HCT116 (cell line): ENCODE measurements at regions not wholly inside any gene's neighbourhood (a gene's known extent, or its start where the extent isn't known, plus 50 kb on each side); places are given as distances from the start of the nearest gene placed in this dataset.

Source experiments
- ATAC-seq: fragments of 200-7000 bp; cut with Tn5 transposase; 2 replicates; pipeline ENCODE4 v1.9.1; 2020; ENCODE audit warnings: mild to moderate bottlenecking, moderate library complexity
- BruUV-seq: library from RNA; stranded (reverse); fragments of 400-500 nt; replicated peaks from 2 replicates; lab custom pipeline; 2021; lab: Mats Ljungman, UMichigan
- CTCF ChIA-PET: fragments of 300-600 bp; sonication (Branson Sonifier 250); formaldehyde crosslinking; loops from one replicate; lab custom pipeline; 2021; ENCODE audit warnings: antibody characterized with exemption; lab: Charles Lee
- POLR2A ChIA-PET: fragments of 300-600, 350-600 bp; sonication (Branson Sonifier 250); formaldehyde crosslinking; loops from one replicate; lab custom pipeline; 2021; ENCODE audit warnings: antibody characterized with exemption; lab: Charles Lee
- RAD21 ChIA-PET, 2 experiments: fragments of 300-600 bp; sonication (Branson Sonifier 250); formaldehyde crosslinking; loops; one replicate each; lab custom pipeline; 2023; ENCODE audit warnings: low total read pairs in 2 of 2; ENCODE audit not compliant: uncharacterized antibody in 2 of 2, unreplicated experiment in 2 of 2, low non-redundant PET in 1 of 2; lab: Charles Lee
- DNase-seq: peaks from one replicate; pipeline ENCODE4 v3.0.0-alpha.2; 2010; ENCODE audit warnings: low read depth, low spot score
- H2AFZ ChIP-seq: fragments of 200-600 bp; shearing (Covaris generic), sonication (generic); 2 replicates; pipeline ENCODE4 v1.6.1; 2017; ENCODE audit warnings: low read depth, mixed run types, mixed read lengths, antibody characterized with exemption, low read length; ENCODE audit not compliant: poor library complexity, severe bottlenecking
- H3K27ac ChIP-seq: 2 replicates; pipeline ENCODE4 v1.5.1; 2012; ENCODE audit warnings: low read depth, low read length
- H3K27me3 ChIP-seq: fragments of 200-600 bp; sonication (generic); 2 replicates; pipeline ENCODE4 v1.6.1; 2016; ENCODE audit warnings: mixed run types, low read length, mixed read lengths; ENCODE audit not compliant: insufficient read depth
- H3K36me3 ChIP-seq, 2 experiments: fragments of 200-500 bp in 1 of 2; fragments of 200-600 bp in 1 of 2; sonication (Bioruptor generic) in 1 of 2; sonication (generic) in 1 of 2; 2 replicates each; pipeline versions ENCODE4 v1.5.1 to v1.6.1; 2014 to 2016; ENCODE audit warnings: low read length in 2 of 2, inconsistent platforms in 1 of 2, mixed read lengths in 1 of 2, mixed run types in 1 of 2; ENCODE audit not compliant: insufficient read depth in 2 of 2, control insufficient read depth in 1 of 2
- H3K4me1 ChIP-seq, 2 experiments: fragments of 200-600 bp in 1 of 2; sonication (generic) in 1 of 2; 2 replicates each; pipeline versions ENCODE4 v1.5.1 to v1.6.1; 2012 to 2017; ENCODE audit warnings: low read length in 2 of 2, inconsistent platforms in 1 of 2, mild to moderate bottlenecking in 1 of 2, mixed read lengths in 1 of 2, mixed run types in 1 of 2, moderate library complexity in 1 of 2; ENCODE audit not compliant: insufficient read depth in 2 of 2, control insufficient read depth in 1 of 2
- H3K4me2 ChIP-seq: fragments of 200-600 bp; sonication (generic); 2 replicates; pipeline ENCODE4 v1.6.1; 2017; ENCODE audit warnings: mixed run types, low read length, mixed read lengths
- H3K4me3 ChIP-seq, 2 experiments: fragments of 200-600 bp in 1 of 2; sonication (generic) in 1 of 2; replicated peaks in 1 of 2; 2 replicates each; pipeline ENCODE4 v1.5.1; 2011 to 2016; ENCODE audit warnings: low read length in 2 of 2, control low read depth in 1 of 2, low read depth in 1 of 2, mild to moderate bottlenecking in 1 of 2, mixed read lengths in 1 of 2, mixed run types in 1 of 2
- H3K79me2 ChIP-seq: fragments of 200-600 bp; sonication (generic); 2 replicates; pipeline ENCODE4 v1.6.1; 2017; ENCODE audit warnings: mild to moderate bottlenecking, mixed run types, low read length, moderate library complexity, mixed read lengths; ENCODE audit not compliant: insufficient read depth
- H3K9ac ChIP-seq: fragments of 200-600 bp; sonication (generic); 2 replicates; pipeline ENCODE4 v1.6.1; 2016; ENCODE audit warnings: low read length, mixed read lengths
- H3K9me2 ChIP-seq: fragments of 200-600 bp; sonication (generic), shearing (Covaris generic); 2 replicates; pipeline ENCODE4 v1.6.1; 2017; ENCODE audit warnings: mixed run types, mild to moderate bottlenecking, moderate library complexity; ENCODE audit not compliant: insufficient read depth
- H3K9me3 ChIP-seq, 2 experiments: fragments of 200-500 bp in 1 of 2; fragments of 200-600 bp in 1 of 2; sonication (Bioruptor generic) in 1 of 2; sonication (generic) in 1 of 2; 2 replicates each; pipeline ENCODE4 v1.6.1; 2014 to 2017; ENCODE audit warnings: low read length in 2 of 2, mixed read lengths in 2 of 2, inconsistent platforms in 1 of 2, low read depth in 1 of 2, mild to moderate bottlenecking in 1 of 2, mixed run types in 1 of 2, moderate library complexity in 1 of 2; ENCODE audit not compliant: control insufficient read depth in 1 of 2, insufficient read depth in 1 of 2
- H4K20me1 ChIP-seq: fragments of 200-600 bp; sonication (generic), shearing (Covaris generic); 2 replicates; pipeline ENCODE4 v1.6.1; 2017; ENCODE audit warnings: mixed run types, mild to moderate bottlenecking, moderate library complexity; ENCODE audit not compliant: insufficient read depth
- CTCF ChIP-seq, 3 experiments: fragments of 200-600 bp in 1 of 3; sonication (generic) in 1 of 3; IDR thresholded peaks in 2 of 3; conservative IDR thresholded peaks in 1 of 3; 2 replicates each; pipeline ENCODE4 v1.5.1; 2012 to 2017; ENCODE audit warnings: low read depth in 2 of 3, low read length in 2 of 3, antibody characterized with exemption in 1 of 3, borderline replicate concordance in 1 of 3, control low read depth in 1 of 3, mild to moderate bottlenecking in 1 of 3, mixed read lengths in 1 of 3, mixed run types in 1 of 3, moderate library complexity in 1 of 3; ENCODE audit not compliant: insufficient read depth in 1 of 3
- EGR1 ChIP-seq: IDR thresholded peaks from 2 replicates; pipeline ENCODE4 v1.6.1; 2012; ENCODE audit warnings: low read depth
- ELF1 ChIP-seq: IDR thresholded peaks from 2 replicates; pipeline ENCODE4 v1.6.1; 2012; ENCODE audit warnings: low read depth, borderline replicate concordance
- EZH2 ChIP-seq: fragments of 200-600 bp; sonication (generic); IDR thresholded peaks from 2 replicates; pipeline ENCODE4 v1.6.1; 2017; ENCODE audit warnings: antibody characterized with exemption, mixed run types
- EZH2phosphoT487 ChIP-seq: fragments of 200-600 bp; IDR thresholded peaks from 2 replicates; pipeline ENCODE4 v1.6.1; 2018; ENCODE audit warnings: antibody characterized with exemption, borderline replicate concordance
- RAD21 ChIP-seq: IDR thresholded peaks from 2 replicates; pipeline ENCODE4 v1.6.1; 2012; ENCODE audit warnings: low read depth, mild to moderate bottlenecking
- REST ChIP-seq: IDR thresholded peaks from 2 replicates; pipeline ENCODE4 v1.6.1; 2012; ENCODE audit warnings: low read depth
- SIN3A ChIP-seq: IDR thresholded peaks from 2 replicates; pipeline ENCODE4 v1.6.1; 2012; ENCODE audit warnings: low read depth
- SRF ChIP-seq: IDR thresholded peaks from 2 replicates; pipeline ENCODE4 v1.6.1; 2012; ENCODE audit warnings: low read depth
- intact Hi-C: fragments of 100-400 bp; cut with micrococcal nuclease; formaldehyde crosslinking; loops from 2 replicates; pipeline ENCODE4 v1.10.0; 2022

GRCh38 chr3:6287088-6287875 lies 573.6 kb upstream of the GRM7 start (continued):
- TF ChIP-seq REST (no peak), RAD21 (no peak), EZH2phosphoT487 (no peak), EZH2 (no peak), EGR1 (no peak), CTCF (IDR thresholded peaks at IDR 0.05 in 2 of 3, conservative IDR thresholded peaks at IDR 0.05 in 1 of 3; ENCODE audit: borderline replicate concordance in 1 of 3, insufficient read depth in 1 of 3, low read depth in 2 of 3, low read length in 2 of 3) (no peak), SIN3A (no peak)
- TF ChIP-seq, all 23 proteins: peak for 0

- Histone ChIP-seq H3K36me3 (no peaks in the 10 kb centered on the region), H3K27ac (no peak overlapping the region), H3K9ac (no peak overlapping the region), H3K9me3 (peaks cover 0 to 4% of the 10 kb centered on the region in 2 experiments; a peak in 1 of 4 replicates), H3K9me2 (no peaks in the 10 kb centered on the region), H4K20me1 (no peaks in the 10 kb centered on the region), H2AFZ (no peak overlapping the region), H3K4me2 (no peak overlapping the region), H3K4me1 (no peaks in the 10 kb centered on the region), H3K4me3 (no peak overlapping the region), H3K79me2 (no peaks in the 10 kb centered on the region), H3K27me3 (no peaks in the 10 kb centered on the region)
- ChIA-PET POLR2A (no interaction called here), CTCF (no interaction called here), RAD21 (no interaction called here)
- intact Hi-C loops = no loop called here
- no peak for ATAC-seq
- no peak for DNase-seq
- TF ChIP-seq SRF = no peak
- TF ChIP-seq ELF1 = no peak
- no TSS peak for BruUV-seq
These were observed 559.3 kb upstream of the GRM7 start for GRCh38 chr3:6301626-6302025.
